SK-N-SH treated with all-trans-retinoic acid at 6 μM for 48 hours (cell line): ENCODE measurements at regions not wholly inside any gene's neighbourhood (a gene's known extent, or its start where the extent isn't known, plus 50 kb on each side); places are given as distances from the start of the nearest gene placed in this dataset.

Experiments used
- ATAC-seq: fragments of 200-7000 bp; cut with Tn5 transposase; 3 replicates; pipeline ENCODE4 v1.9.1; 2020; ENCODE audit warnings: mild to moderate bottlenecking, moderate library complexity
- BACH2 ChIP-seq: fragments of 250-450 bp; sonication (Bioruptor Pico); IDR thresholded peaks from 2 replicates; pipeline ENCODE4 v1.9.0; 2021; ENCODE audit warnings: mild to moderate bottlenecking, borderline replicate concordance
- CSDC2 ChIP-seq: fragments of 250-450 bp; sonication (Bioruptor Pico); IDR thresholded peaks from 2 replicates; pipeline ENCODE4 v1.5.0; 2020; ENCODE audit warnings: mild to moderate bottlenecking, moderate library complexity
- CSRNP3 ChIP-seq: fragments of 250-450 bp; sonication (Bioruptor Pico); IDR thresholded peaks from 2 replicates; pipeline ENCODE4 v1.5.1; 2021; ENCODE audit warnings: mild to moderate bottlenecking, moderate library complexity
- ESRRG ChIP-seq: fragments of 250-450 bp; sonication (Bioruptor Pico); IDR thresholded peaks from 2 replicates; pipeline ENCODE4 v1.6.1; 2021; ENCODE audit warnings: mild to moderate bottlenecking
- GLIS3 ChIP-seq: fragments of 250-450 bp; sonication (Bioruptor Pico); IDR thresholded peaks from 2 replicates; pipeline ENCODE4 v1.5.0; 2020; ENCODE audit warnings: mild to moderate bottlenecking, moderate library complexity
- ISL1 ChIP-seq: fragments of 250-450 bp; sonication (Bioruptor Pico); IDR thresholded peaks from 2 replicates; pipeline ENCODE4 v2.1.2; 2022; ENCODE audit warnings: mild to moderate bottlenecking, moderate library complexity
- POU6F1 ChIP-seq: fragments of 250-450 bp; sonication (Bioruptor Pico); IDR thresholded peaks from 2 replicates; pipeline ENCODE4 v1.8.0; 2021; ENCODE audit warnings: low read depth, mild to moderate bottlenecking, moderate library complexity, borderline replicate concordance
- PPARA ChIP-seq: fragments of 250-450 bp; sonication (Bioruptor Pico); IDR thresholded peaks from 2 replicates; pipeline ENCODE4 v1.5.0; 2020; ENCODE audit warnings: mild to moderate bottlenecking, borderline replicate concordance
- RARB ChIP-seq: fragments of 250-450 bp; sonication (Bioruptor Pico); IDR thresholded peaks from 2 replicates; pipeline ENCODE4 v1.8.0; 2021; ENCODE audit warnings: mild to moderate bottlenecking, moderate library complexity
- TCF4 ChIP-seq: fragments of 250-450 bp; sonication (Bioruptor Pico); IDR thresholded peaks from 2 replicates; pipeline ENCODE4 v1.8.0; 2021; ENCODE audit warnings: mild to moderate bottlenecking, moderate library complexity, borderline replicate concordance
- TOX ChIP-seq: fragments of 250-450 bp; sonication (Bioruptor Pico); IDR thresholded peaks from 2 replicates; pipeline ENCODE4 v1.8.0; 2021; ENCODE audit warnings: mild to moderate bottlenecking, moderate library complexity, borderline replicate concordance
- ZC3H10 ChIP-seq: fragments of 250-450 bp; sonication (Bioruptor Pico); IDR thresholded peaks from 2 replicates; pipeline ENCODE4 v1.5.1; 2021; ENCODE audit warnings: mild to moderate bottlenecking, moderate library complexity
- ZFP30 ChIP-seq: fragments of 450-650 bp; formaldehyde crosslinking; IDR thresholded peaks from 2 replicates; pipeline ENCODE4 v1.5.0; 2022; ENCODE audit warnings: mild to moderate bottlenecking, moderate library complexity
- ZNF565 ChIP-seq: fragments of 450-650 bp; formaldehyde crosslinking; conservative IDR thresholded peaks from 2 replicates; pipeline ENCODE4 v1.5.0; 2020; ENCODE audit warnings: low read depth, mild to moderate bottlenecking, moderate library complexity
- ZNF70 ChIP-seq: fragments of 450-650 bp; formaldehyde crosslinking; IDR thresholded peaks from 2 replicates; pipeline ENCODE4 v1.5.0; 2020; ENCODE audit warnings: mild to moderate bottlenecking, moderate library complexity
- ZNF8 ChIP-seq: fragments of 450-650 bp; formaldehyde crosslinking; IDR thresholded peaks from 2 replicates; pipeline ENCODE4 v1.5.0; 2020; ENCODE audit warnings: mild to moderate bottlenecking, moderate library complexity
- TF ChIP-seq, protein P1 (sequence below): fragments of 250-450 bp; sonication (Bioruptor Pico); IDR thresholded peaks from 2 replicates; pipeline ENCODE4 v1.8.0; 2020; ENCODE audit warnings: mild to moderate bottlenecking, moderate library complexity, borderline replicate concordance
- TF ChIP-seq, protein P2 (sequence below): fragments of 250-450 bp; sonication (Bioruptor Pico); IDR thresholded peaks from 2 replicates; pipeline ENCODE4 v1.5.1; 2020; ENCODE audit warnings: low read depth, mild to moderate bottlenecking, moderate library complexity
- TF ChIP-seq, protein P3 (sequence below): fragments of 250-450 bp; sonication (Bioruptor Pico); IDR thresholded peaks from 2 replicates; pipeline ENCODE4 v1.5.0; 2020; ENCODE audit warnings: mild to moderate bottlenecking, moderate library complexity

DNA sequence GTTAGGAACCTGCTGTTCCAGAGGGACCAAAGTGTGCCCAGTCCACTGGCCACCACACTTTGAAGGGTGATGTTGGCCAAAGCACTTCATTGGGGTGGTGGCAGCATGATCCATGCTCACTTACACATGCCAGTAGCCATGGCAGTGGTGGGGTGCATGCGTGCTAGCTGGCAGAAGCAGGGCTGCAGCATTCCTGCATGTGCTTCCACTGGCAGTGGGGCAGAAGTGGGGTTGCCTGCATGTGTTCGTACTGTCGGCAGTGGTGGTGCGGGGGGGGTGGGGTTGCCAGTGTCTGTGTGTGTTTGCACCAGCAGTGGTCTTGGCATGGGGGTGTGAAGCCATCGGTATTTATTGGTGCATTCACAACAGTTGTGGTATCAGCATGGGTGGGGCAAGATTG, 260.3 kb upstream of the ANKH start:
- no peak for ATAC-seq
- TF ChIP-seq, protein P1, sequence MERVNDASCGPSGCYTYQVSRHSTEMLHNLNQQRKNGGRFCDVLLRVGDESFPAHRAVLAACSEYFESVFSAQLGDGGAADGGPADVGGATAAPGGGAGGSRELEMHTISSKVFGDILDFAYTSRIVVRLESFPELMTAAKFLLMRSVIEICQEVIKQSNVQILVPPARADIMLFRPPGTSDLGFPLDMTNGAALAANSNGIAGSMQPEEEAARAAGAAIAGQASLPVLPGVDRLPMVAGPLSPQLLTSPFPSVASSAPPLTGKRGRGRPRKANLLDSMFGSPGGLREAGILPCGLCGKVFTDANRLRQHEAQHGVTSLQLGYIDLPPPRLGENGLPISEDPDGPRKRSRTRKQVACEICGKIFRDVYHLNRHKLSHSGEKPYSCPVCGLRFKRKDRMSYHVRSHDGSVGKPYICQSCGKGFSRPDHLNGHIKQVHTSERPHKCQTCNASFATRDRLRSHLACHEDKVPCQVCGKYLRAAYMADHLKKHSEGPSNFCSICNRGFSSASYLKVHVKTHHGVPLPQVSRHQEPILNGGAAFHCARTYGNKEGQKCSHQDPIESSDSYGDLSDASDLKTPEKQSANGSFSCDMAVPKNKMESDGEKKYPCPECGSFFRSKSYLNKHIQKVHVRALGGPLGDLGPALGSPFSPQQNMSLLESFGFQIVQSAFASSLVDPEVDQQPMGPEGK: no peak
- no peak for TF ChIP-seq POU6F1 (CRISPR knock-in tag)
- no peak for TF ChIP-seq CSRNP3 (CRISPR knock-in tag)
- no peak for TF ChIP-seq ZFP30 (CRISPR knock-in tag)
- TF ChIP-seq TOX (CRISPR knock-in tag): no peak
- TF ChIP-seq ZC3H10 (CRISPR knock-in tag): no peak
- no peak for TF ChIP-seq ISL1 (CRISPR knock-in tag)
- TF ChIP-seq ZNF565 (CRISPR knock-in tag): no peak
- TF ChIP-seq ZNF70: no peak
- no peak for TF ChIP-seq CSDC2 (CRISPR knock-in tag)
- TF ChIP-seq BACH2 (CRISPR knock-in tag): no peak

GRCh38 chr5:15124871-15125568, 253.4 kb upstream of the ANKH start:
- TF ChIP-seq, protein P2, sequence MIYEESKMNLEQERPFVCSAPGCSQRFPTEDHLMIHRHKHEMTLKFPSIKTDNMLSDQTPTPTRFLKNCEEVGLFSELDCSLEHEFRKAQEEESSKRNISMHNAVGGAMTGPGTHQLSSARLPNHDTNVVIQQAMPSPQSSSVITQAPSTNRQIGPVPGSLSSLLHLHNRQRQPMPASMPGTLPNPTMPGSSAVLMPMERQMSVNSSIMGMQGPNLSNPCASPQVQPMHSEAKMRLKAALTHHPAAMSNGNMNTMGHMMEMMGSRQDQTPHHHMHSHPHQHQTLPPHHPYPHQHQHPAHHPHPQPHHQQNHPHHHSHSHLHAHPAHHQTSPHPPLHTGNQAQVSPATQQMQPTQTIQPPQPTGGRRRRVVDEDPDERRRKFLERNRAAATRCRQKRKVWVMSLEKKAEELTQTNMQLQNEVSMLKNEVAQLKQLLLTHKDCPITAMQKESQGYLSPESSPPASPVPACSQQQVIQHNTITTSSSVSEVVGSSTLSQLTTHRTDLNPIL (CRISPR knock-in tag): no peak
- no peak for TF ChIP-seq TCF4 (CRISPR knock-in tag)
- no peak for ATAC-seq

DNA sequence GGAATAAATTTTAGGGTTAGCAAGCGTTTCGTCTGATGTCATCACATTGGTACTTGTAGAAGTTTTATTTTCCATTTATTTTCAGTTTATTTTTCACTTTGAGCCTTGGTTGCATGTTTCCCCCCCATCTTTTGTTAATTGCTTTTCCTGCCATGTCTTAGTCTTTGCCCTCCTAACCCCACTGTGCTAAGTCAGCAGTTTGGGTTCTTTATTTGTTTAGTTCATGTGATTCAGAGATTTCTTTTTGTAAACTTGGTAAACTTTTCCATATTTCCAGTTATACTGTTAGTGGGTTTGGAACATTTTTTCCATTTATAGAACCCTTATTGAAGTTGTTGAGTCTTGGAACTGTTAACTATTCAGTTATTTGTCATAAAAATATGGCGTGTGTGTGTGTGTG, 252.9 kb upstream of the ANKH start:
- ATAC-seq: no peak

GRCh38 chr5:15117688-15118087, 246.1 kb upstream of the ANKH start:
- TF ChIP-seq, protein P2 (CRISPR knock-in tag): no peak
- TF ChIP-seq ZNF565 (CRISPR knock-in tag) (no peak), ISL1 (CRISPR knock-in tag) (no peak), GLIS3 (CRISPR knock-in tag) (no peak), ZNF8 (CRISPR knock-in tag) (no peak), ZNF70 (no peak)
- no peak for ATAC-seq

More for the DNA sequence above, 252.9 kb upstream of the ANKH start:
- TF ChIP-seq RARB (CRISPR knock-in tag): no peak
- TF ChIP-seq ZC3H10 (CRISPR knock-in tag): no peak
- no peak for TF ChIP-seq PPARA (CRISPR knock-in tag)
- no peak for TF ChIP-seq ZNF8 (CRISPR knock-in tag)
- no peak for TF ChIP-seq ESRRG (CRISPR knock-in tag)
- TF ChIP-seq ZNF565 (CRISPR knock-in tag): no peak
- TF ChIP-seq, protein P3, sequence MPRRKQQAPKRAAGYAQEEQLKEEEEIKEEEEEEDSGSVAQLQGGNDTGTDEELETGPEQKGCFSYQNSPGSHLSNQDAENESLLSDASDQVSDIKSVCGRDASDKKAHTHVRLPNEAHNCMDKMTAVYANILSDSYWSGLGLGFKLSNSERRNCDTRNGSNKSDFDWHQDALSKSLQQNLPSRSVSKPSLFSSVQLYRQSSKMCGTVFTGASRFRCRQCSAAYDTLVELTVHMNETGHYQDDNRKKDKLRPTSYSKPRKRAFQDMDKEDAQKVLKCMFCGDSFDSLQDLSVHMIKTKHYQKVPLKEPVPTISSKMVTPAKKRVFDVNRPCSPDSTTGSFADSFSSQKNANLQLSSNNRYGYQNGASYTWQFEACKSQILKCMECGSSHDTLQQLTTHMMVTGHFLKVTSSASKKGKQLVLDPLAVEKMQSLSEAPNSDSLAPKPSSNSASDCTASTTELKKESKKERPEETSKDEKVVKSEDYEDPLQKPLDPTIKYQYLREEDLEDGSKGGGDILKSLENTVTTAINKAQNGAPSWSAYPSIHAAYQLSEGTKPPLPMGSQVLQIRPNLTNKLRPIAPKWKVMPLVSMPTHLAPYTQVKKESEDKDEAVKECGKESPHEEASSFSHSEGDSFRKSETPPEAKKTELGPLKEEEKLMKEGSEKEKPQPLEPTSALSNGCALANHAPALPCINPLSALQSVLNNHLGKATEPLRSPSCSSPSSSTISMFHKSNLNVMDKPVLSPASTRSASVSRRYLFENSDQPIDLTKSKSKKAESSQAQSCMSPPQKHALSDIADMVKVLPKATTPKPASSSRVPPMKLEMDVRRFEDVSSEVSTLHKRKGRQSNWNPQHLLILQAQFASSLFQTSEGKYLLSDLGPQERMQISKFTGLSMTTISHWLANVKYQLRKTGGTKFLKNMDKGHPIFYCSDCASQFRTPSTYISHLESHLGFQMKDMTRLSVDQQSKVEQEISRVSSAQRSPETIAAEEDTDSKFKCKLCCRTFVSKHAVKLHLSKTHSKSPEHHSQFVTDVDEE (CRISPR knock-in tag): no peak
- TF ChIP-seq TOX (CRISPR knock-in tag): no peak
